ENCODE measurements at regions not wholly inside any gene's neighbourhood (a gene's known extent, or its start where the extent isn't known, plus 50 kb on each side); places are given as distances from the start of the nearest gene placed in this dataset.

DNA sequence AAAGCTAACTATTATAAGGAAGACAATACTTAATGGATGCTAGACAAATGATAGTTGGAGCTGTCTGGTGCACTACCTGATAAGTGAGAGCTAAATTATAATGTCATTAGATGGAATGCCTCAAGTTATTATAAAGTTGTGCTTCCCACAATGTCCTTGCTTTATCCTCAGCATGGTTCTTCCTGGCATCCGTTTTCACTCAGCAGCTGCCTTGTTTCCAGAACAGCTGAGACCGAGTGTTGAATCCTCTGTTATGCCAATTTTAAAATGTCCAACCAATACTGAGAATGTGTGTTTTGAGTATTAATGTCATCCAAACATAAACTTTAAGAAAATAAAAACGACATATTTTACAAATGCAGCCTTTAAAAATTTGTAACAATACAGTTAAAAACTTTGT lies 286.7 kb upstream of the SOX2 start:
- TF ChIP-seq, protein P1, sequence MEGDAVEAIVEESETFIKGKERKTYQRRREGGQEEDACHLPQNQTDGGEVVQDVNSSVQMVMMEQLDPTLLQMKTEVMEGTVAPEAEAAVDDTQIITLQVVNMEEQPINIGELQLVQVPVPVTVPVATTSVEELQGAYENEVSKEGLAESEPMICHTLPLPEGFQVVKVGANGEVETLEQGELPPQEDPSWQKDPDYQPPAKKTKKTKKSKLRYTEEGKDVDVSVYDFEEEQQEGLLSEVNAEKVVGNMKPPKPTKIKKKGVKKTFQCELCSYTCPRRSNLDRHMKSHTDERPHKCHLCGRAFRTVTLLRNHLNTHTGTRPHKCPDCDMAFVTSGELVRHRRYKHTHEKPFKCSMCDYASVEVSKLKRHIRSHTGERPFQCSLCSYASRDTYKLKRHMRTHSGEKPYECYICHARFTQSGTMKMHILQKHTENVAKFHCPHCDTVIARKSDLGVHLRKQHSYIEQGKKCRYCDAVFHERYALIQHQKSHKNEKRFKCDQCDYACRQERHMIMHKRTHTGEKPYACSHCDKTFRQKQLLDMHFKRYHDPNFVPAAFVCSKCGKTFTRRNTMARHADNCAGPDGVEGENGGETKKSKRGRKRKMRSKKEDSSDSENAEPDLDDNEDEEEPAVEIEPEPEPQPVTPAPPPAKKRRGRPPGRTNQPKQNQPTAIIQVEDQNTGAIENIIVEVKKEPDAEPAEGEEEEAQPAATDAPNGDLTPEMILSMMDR (conservative IDR thresholded peaks at IDR 0.05; ENCODE audit: low read depth in 2 of 2), result no peak
- no peak for TF ChIP-seq POLR2AphosphoS5 (IDR thresholded peaks at IDR 0.05; ENCODE audit: low read depth)
- TF ChIP-seq EZH2 (IDR thresholded peaks at IDR 0.05; ENCODE audit: low read depth, unreplicated experiment), result no peak
- TF ChIP-seq, protein P2, sequence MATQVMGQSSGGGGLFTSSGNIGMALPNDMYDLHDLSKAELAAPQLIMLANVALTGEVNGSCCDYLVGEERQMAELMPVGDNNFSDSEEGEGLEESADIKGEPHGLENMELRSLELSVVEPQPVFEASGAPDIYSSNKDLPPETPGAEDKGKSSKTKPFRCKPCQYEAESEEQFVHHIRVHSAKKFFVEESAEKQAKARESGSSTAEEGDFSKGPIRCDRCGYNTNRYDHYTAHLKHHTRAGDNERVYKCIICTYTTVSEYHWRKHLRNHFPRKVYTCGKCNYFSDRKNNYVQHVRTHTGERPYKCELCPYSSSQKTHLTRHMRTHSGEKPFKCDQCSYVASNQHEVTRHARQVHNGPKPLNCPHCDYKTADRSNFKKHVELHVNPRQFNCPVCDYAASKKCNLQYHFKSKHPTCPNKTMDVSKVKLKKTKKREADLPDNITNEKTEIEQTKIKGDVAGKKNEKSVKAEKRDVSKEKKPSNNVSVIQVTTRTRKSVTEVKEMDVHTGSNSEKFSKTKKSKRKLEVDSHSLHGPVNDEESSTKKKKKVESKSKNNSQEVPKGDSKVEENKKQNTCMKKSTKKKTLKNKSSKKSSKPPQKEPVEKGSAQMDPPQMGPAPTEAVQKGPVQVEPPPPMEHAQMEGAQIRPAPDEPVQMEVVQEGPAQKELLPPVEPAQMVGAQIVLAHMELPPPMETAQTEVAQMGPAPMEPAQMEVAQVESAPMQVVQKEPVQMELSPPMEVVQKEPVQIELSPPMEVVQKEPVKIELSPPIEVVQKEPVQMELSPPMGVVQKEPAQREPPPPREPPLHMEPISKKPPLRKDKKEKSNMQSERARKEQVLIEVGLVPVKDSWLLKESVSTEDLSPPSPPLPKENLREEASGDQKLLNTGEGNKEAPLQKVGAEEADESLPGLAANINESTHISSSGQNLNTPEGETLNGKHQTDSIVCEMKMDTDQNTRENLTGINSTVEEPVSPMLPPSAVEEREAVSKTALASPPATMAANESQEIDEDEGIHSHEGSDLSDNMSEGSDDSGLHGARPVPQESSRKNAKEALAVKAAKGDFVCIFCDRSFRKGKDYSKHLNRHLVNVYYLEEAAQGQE (IDR thresholded peaks at IDR 0.05; ENCODE audit: unreplicated experiment), result no peak
- no peak for TF ChIP-seq JUNB (IDR thresholded peaks at IDR 0.05; ENCODE audit: unreplicated experiment)
- no peak for TF ChIP-seq EZH2phosphoT487 (IDR thresholded peaks at IDR 0.05; ENCODE audit: unreplicated experiment)
- TF ChIP-seq, protein P3, sequence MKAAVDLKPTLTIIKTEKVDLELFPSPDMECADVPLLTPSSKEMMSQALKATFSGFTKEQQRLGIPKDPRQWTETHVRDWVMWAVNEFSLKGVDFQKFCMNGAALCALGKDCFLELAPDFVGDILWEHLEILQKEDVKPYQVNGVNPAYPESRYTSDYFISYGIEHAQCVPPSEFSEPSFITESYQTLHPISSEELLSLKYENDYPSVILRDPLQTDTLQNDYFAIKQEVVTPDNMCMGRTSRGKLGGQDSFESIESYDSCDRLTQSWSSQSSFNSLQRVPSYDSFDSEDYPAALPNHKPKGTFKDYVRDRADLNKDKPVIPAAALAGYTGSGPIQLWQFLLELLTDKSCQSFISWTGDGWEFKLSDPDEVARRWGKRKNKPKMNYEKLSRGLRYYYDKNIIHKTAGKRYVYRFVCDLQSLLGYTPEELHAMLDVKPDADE (IDR thresholded peaks at IDR 0.05), result no peak
- no peak for TF ChIP-seq CREB1 (CRISPR knock-in tag; IDR thresholded peaks at IDR 0.05; ENCODE audit: low read depth)

Measured in GM23338 (cell line).